ENCODE measurements at regions not wholly inside any gene's neighbourhood (a gene's known extent, or its start where the extent isn't known, plus 50 kb on each side); places are given as distances from the start of the nearest gene placed in this dataset.
"Not testable (repeated sequence)": the region's sequence is repeated elsewhere in the genome, so short reads cannot be mapped to it uniquely, and the experiment has no call there.

GRCh38 chr1:245023222-245023621, 131.6 kb upstream of the KIF26B start:
- DNase-seq, result no peak

- DNase-seq, result no peak
Observed at GRCh38 chr1:245019910-245020486, 134.8 kb upstream of the KIF26B start.

- DNase-seq, result peak; percentile 80
Observed at GRCh38 chr1:245016700-245017099, 138.1 kb upstream of the KIF26B start.

- no peak for DNase-seq
Observed at GRCh38 chr1:245015031-245015430, 139.8 kb upstream of the KIF26B start.

GRCh38 chr1:245014247-245015029, 140.3 kb upstream of the KIF26B start:
- no peak for DNase-seq

- no peak for DNase-seq
Observed at GRCh38 chr1:245010018-245010614, 144.7 kb upstream of the KIF26B start.

GRCh38 chr1:245008761-245009160, 144.4 kb upstream of the HNRNPU start:
- DNase-seq, result no peak

GRCh38 chr1:245007852-245008251, 143.5 kb upstream of the HNRNPU start:
- DNase-seq, result no peak

- no peak for DNase-seq
Observed at GRCh38 chr1:245003246-245003645, 138.9 kb upstream of the HNRNPU start.

- no peak for DNase-seq
Observed at GRCh38 chr1:245001252-245001651, 136.9 kb upstream of the HNRNPU start.

GRCh38 chr1:245000872-245001188, 136.5 kb upstream of the HNRNPU start:
- no peak for DNase-seq

- not testable (repeated sequence) for DNase-seq
Observed at GRCh38 chr1:244999644-245000043, 135.3 kb upstream of the HNRNPU start.

- no peak for DNase-seq
Observed at GRCh38 chr1:244998717-244999346, 134.5 kb upstream of the HNRNPU start.

- no peak for DNase-seq
Observed at GRCh38 chr1:244995602-244996400, 131.5 kb upstream of the HNRNPU start.

GRCh38 chr1:244992833-244993232, 128.5 kb upstream of the HNRNPU start:
- DNase-seq, result peak; percentile 65

GRCh38 chr1:244989813-244990212, 125.5 kb upstream of the HNRNPU start:
- DNase-seq, result no peak

GRCh38 chr1:244988521-244988920, 124.2 kb upstream of the HNRNPU start:
- DNase-seq, result no peak

GRCh38 chr1:244980605-244981004, 116.3 kb upstream of the HNRNPU start:
- no peak for DNase-seq

- no peak for DNase-seq
Observed at GRCh38 chr1:244974550-244974949, 110.2 kb upstream of the HNRNPU start.

GRCh38 chr1:244974106-244974505, 109.8 kb upstream of the HNRNPU start:
- DNase-seq, result no peak

- DNase-seq, result no peak
Observed at GRCh38 chr1:244971552-244972216, 107.3 kb upstream of the HNRNPU start.

- peak; percentile 96 for DNase-seq
Observed at GRCh38 chr1:244970744-244971551, 106.6 kb upstream of the HNRNPU start.
